Keratinocyte (primary cell): ENCODE measurements at regions not wholly inside any gene's neighbourhood (a gene's known extent, or its start where the extent isn't known, plus 50 kb on each side); places are given as distances from the start of the nearest gene placed in this dataset.

ENCODE experiments used
- DNase-seq: peaks from one replicate; pipeline ENCODE4 v3.0.0-alpha.2; 2011; ENCODE audit warnings: low read depth, missing footprints, low spot score
- FAIRE-seq: peaks from 2 replicates; lab custom pipeline; 2011; peaks lifted over from hg19 to GRCh38; lab: Jason Lieb, UNC
- H2AFZ ChIP-seq: 2 replicates; pipeline ENCODE4 v1.6.0; 2012; ENCODE audit warnings: low read length, control low read depth, inconsistent platforms; ENCODE audit not compliant: control insufficient read depth
- H3K27ac ChIP-seq: 2 replicates; pipeline ENCODE4 v1.5.1; 2011; ENCODE audit warnings: low read length; ENCODE audit not compliant: control insufficient read depth, insufficient read depth
- H3K27me3 ChIP-seq: 3 replicates; pipeline ENCODE4 v1.6.0; 2011; ENCODE audit warnings: low read length; ENCODE audit not compliant: control insufficient read depth, insufficient read depth; ENCODE audit errors: extremely low read depth
- H3K36me3 ChIP-seq, 2 experiments: 2 replicates in 1 of 2; 3 replicates in 1 of 2; pipeline ENCODE4 v1.5.1; 2011; ENCODE audit warnings: low read length in 2 of 2, mild to moderate bottlenecking in 1 of 2; ENCODE audit not compliant: control insufficient read depth in 2 of 2, insufficient read depth in 2 of 2; ENCODE audit errors: extremely low read depth in 1 of 2
- H3K4me1 ChIP-seq: 3 replicates; pipeline ENCODE4 v1.5.1; 2011; ENCODE audit warnings: low read length; ENCODE audit not compliant: control insufficient read depth, insufficient read depth; ENCODE audit errors: extremely low read depth
- H3K4me2 ChIP-seq: 3 replicates; pipeline ENCODE4 v1.6.0; 2011; ENCODE audit warnings: low read depth, low read length; ENCODE audit not compliant: control insufficient read depth, insufficient read depth; ENCODE audit errors: extremely low read depth
- H3K4me3 ChIP-seq, 3 experiments: fragments of 200-600 bp in 1 of 3; sonication (generic) in 1 of 3; 2 replicates in 2 of 3; 3 replicates in 1 of 3; pipeline ENCODE4 v1.5.1; 2011 to 2016; ENCODE audit warnings: low read length in 3 of 3, mild to moderate bottlenecking in 3 of 3, control low read depth in 2 of 3, inconsistent platforms in 1 of 3, low read depth in 1 of 3, mixed read lengths in 1 of 3, mixed run types in 1 of 3, moderate library complexity in 1 of 3; ENCODE audit not compliant: control insufficient read depth in 2 of 3, insufficient read depth in 2 of 3; ENCODE audit errors: extremely low read depth in 1 of 3
- H3K79me2 ChIP-seq: 2 replicates; pipeline ENCODE4 v1.6.0; 2012; ENCODE audit warnings: low read length; ENCODE audit not compliant: control insufficient read depth, insufficient read depth
- H3K9ac ChIP-seq: 3 replicates; pipeline ENCODE4 v1.6.0; 2011; ENCODE audit warnings: low read length; ENCODE audit not compliant: control insufficient read depth, insufficient read depth; ENCODE audit errors: extremely low read depth
- H3K9me1 ChIP-seq: 3 replicates; pipeline ENCODE4 v1.6.0; 2011; ENCODE audit warnings: low read length; ENCODE audit not compliant: control insufficient read depth, insufficient read depth; ENCODE audit errors: extremely low read depth
- H3K9me3 ChIP-seq: 2 replicates; pipeline ENCODE4 v1.5.1; 2012; ENCODE audit warnings: low read depth, low read length; ENCODE audit not compliant: control insufficient read depth
- H4K20me1 ChIP-seq: 3 replicates; pipeline ENCODE4 v1.6.0; 2011; ENCODE audit warnings: low read length; ENCODE audit not compliant: control insufficient read depth, insufficient read depth; ENCODE audit errors: extremely low read depth
- EZH2 ChIP-seq: IDR thresholded peaks from one replicate; pipeline ENCODE4 v1.6.1; 2012; ENCODE audit warnings: inconsistent platforms, mild to moderate bottlenecking, low read length, moderate library complexity
- dilution Hi-C: fragments of 300-500 bp; cut with MboI; formaldehyde crosslinking; loops from one replicate; pipeline ENCODE4 v1.7.0; 2020; ENCODE audit warnings: low sequenced_read_pairs; ENCODE audit not compliant: extremely low pct_ligation_motif_present
- TF ChIP-seq, protein P1 (sequence below), 3 experiments: IDR thresholded peaks in 1 of 3; conservative IDR thresholded peaks in 1 of 3; optimal IDR thresholded peaks in 1 of 3; 2 replicates in 2 of 3; 3 replicates in 1 of 3; pipeline versions ENCODE3 to v1.5.1; 2011; ENCODE audit warnings: low read length in 3 of 3, mild to moderate bottlenecking in 3 of 3, moderate library complexity in 2 of 3, control low read depth in 1 of 3, inconsistent platforms in 1 of 3; ENCODE audit not compliant: insufficient read depth in 2 of 3; ENCODE audit errors: extremely low read depth in 1 of 3

DNA sequence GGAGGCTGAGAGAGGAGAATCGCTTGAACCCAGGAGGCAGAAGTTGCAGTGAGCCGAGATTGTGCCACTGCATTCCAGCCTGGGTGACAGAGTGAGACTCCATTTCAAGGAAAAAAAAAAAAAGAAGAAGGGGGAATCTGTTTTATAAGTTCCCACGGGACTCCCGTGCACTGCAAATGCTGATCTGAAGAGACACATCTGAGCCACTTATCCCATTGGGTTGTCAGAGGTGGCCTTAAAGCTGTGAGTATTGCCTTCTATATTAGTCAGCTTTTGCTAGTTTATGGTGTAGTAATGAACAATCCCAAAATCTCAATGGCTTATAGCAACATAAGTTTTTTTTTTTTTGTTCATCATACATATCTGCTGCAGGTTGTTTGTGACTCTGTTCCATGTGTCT, 82.8 kb downstream of the MRM1 start:
- dilution Hi-C loops, result no loop called here
- TF ChIP-seq, protein P1, sequence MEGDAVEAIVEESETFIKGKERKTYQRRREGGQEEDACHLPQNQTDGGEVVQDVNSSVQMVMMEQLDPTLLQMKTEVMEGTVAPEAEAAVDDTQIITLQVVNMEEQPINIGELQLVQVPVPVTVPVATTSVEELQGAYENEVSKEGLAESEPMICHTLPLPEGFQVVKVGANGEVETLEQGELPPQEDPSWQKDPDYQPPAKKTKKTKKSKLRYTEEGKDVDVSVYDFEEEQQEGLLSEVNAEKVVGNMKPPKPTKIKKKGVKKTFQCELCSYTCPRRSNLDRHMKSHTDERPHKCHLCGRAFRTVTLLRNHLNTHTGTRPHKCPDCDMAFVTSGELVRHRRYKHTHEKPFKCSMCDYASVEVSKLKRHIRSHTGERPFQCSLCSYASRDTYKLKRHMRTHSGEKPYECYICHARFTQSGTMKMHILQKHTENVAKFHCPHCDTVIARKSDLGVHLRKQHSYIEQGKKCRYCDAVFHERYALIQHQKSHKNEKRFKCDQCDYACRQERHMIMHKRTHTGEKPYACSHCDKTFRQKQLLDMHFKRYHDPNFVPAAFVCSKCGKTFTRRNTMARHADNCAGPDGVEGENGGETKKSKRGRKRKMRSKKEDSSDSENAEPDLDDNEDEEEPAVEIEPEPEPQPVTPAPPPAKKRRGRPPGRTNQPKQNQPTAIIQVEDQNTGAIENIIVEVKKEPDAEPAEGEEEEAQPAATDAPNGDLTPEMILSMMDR (optimal IDR thresholded peaks at IDR 0.05 in 1 of 3, IDR thresholded peaks at IDR 0.05 in 1 of 3, conservative IDR thresholded peaks at IDR 0.05 in 1 of 3; ENCODE audit: extremely low read depth in 1 of 3, insufficient read depth in 2 of 3, low read length in 3 of 3), result no peak
- no peak for TF ChIP-seq EZH2
- FAIRE-seq, result no peak
- Histone ChIP-seq H3K9me3 (no peaks in the 10 kb centered on the region), H2AFZ (no peak overlapping the region), H3K36me3 (no peaks in the 10 kb centered on the region), H4K20me1 (peaks cover 3% of the 10 kb centered on the region), H3K27ac (no peak overlapping the region), H3K4me1 (peaks cover 10% of the 10 kb centered on the region), H3K9ac (no peak overlapping the region), H3K27me3 (peaks cover 73% of the 10 kb centered on the region), H3K79me2 (no peaks in the 10 kb centered on the region), H3K9me1 (no peaks in the 10 kb centered on the region), H3K4me2 (no peak overlapping the region), H3K4me3 (no peak overlapping the region)
- no peak for DNase-seq

DNA sequence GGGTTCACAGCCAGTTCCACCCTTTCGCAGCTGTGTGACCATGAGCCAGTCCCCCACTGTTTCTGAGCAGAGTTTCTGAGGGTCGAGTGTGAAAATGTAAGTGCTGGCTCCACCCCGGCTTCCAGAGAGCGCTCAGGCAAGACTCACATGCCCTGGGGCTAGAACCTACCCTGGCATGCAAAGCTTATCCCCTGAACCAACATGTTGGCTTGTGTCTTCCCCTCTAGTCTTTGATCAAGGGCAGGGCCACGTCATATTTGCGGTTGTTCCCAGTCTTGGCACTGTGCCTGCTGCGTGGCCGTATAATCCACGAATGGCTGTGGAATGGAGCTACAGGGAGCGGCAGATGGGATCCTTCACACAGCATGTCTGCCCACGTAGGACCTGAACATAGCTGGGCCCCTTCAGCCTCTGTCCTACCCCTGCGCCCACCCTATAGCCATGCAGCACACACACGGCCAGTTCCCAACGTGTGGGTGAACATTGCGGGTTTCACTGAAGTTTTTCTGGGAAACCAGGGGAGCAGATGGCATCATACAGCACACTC, 84.8 kb downstream of the MRM1 start:
- no peak for FAIRE-seq
- Histone ChIP-seq H2AFZ (no peak overlapping the region), H3K4me2 (peak overlapping the region; percentile 50), H3K9me1 (no peaks in the 10 kb centered on the region), H3K27ac (no peak overlapping the region), H3K36me3 (no peaks in the 10 kb centered on the region), H3K9ac (no peak overlapping the region), H3K27me3 (peaks cover 70% of the 10 kb centered on the region), H3K4me1 (peaks cover 10% of the 10 kb centered on the region), H3K79me2 (no peaks in the 10 kb centered on the region), H3K4me3 (peak overlapping the region in 1 of 3 experiments; percentile 5), H3K9me3 (no peaks in the 10 kb centered on the region), H4K20me1 (peaks cover 3% of the 10 kb centered on the region)
- no peak for TF ChIP-seq EZH2
- TF ChIP-seq, protein P1 (optimal IDR thresholded peaks at IDR 0.05 in 1 of 3, IDR thresholded peaks at IDR 0.05 in 1 of 3, conservative IDR thresholded peaks at IDR 0.05 in 1 of 3; ENCODE audit: extremely low read depth in 1 of 3, insufficient read depth in 2 of 3, low read length in 3 of 3), result no peak
- dilution Hi-C loops, result no loop called here
- DNase-seq, result peak; percentile 88
